ENCODE measurements at regions not wholly inside any gene's neighbourhood (a gene's known extent, or its start where the extent isn't known, plus 50 kb on each side); places are given as distances from the start of the nearest gene placed in this dataset.

DNA sequence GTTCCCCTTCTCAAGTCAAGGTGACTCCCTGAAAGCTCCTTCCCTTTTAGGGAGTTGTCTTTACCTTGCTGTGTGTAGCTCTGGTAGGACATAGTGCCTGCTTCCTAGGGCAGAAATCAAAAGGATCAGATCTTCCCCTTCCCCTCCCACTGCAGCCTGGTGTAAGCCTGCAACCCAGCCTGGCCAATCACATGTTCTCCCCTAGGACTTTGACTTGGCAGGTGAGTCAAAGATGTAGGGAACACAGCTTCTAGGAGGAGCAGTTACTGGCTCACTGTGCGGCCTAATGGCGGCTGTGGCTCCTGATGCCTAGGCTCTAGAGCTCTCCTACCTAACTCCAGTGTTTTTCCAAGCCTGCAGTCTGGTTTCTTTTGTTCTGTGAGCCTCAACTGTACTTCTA, 103.9 kb downstream of the AASDH start:
- Histone ChIP-seq H3K9ac (replicated peaks in 1 of 4; ENCODE audit: extremely low read depth in 1 of 4, low read depth in 3 of 4, low read length in 3 of 4) (no peak overlapping the region), H3K79me1 (ENCODE audit: low read depth, low read length) (no peaks in the 10 kb centered on the region), H2AFZ (ENCODE audit: low read length) (no peak overlapping the region), H2BK12ac (ENCODE audit: low read depth, low read length) (no peak overlapping the region), H4K20me1 (replicated peaks in 1 of 2; ENCODE audit: control insufficient read depth in 1 of 2, insufficient read depth in 2 of 2, low read length in 2 of 2) (no peaks in the 10 kb centered on the region), H2AK5ac (ENCODE audit: low read depth, low read length) (no peak overlapping the region), H3K18ac (ENCODE audit: extremely low read depth, low read length) (no peak overlapping the region), H3K23me2 (ENCODE audit: low read depth, low read length) (no peaks in the 10 kb centered on the region), H3K4me2 (ENCODE audit: insufficient read depth in 1 of 2, low read depth in 2 of 2, low read length in 2 of 2) (no peak overlapping the region), H3K23ac (ENCODE audit: insufficient read length) (no peak overlapping the region), H3K4ac (replicated peaks; ENCODE audit: insufficient read length, low read depth, low read length) (no peak overlapping the region), H2BK120ac (replicated peaks; ENCODE audit: low read depth, low read length) (no peak overlapping the region), H3K79me2 (ENCODE audit: control insufficient read depth in 1 of 2, insufficient read depth in 2 of 2, low read length in 2 of 2) (no peaks in the 10 kb centered on the region), H3K14ac (ENCODE audit: insufficient read length) (no peak overlapping the region), H2BK15ac (ENCODE audit: low read length) (no peak overlapping the region), H2BK5ac (ENCODE audit: low read depth, low read length) (no peak overlapping the region), H3K27me3 (replicated peaks in 1 of 4; ENCODE audit: control insufficient read depth in 3 of 4, extremely low read depth in 1 of 4, insufficient read depth in 3 of 4, low read length in 3 of 4) (no peaks in the 10 kb centered on the region), H4K91ac (replicated peaks; ENCODE audit: insufficient read length, low read length) (no peak overlapping the region), H2BK20ac (ENCODE audit: low read length) (no peak overlapping the region), H4K8ac (ENCODE audit: extremely low read depth, insufficient read depth, low read length) (no peak overlapping the region), H4K5ac (ENCODE audit: insufficient read length, low read depth, low read length) (no peak overlapping the region), H3K9me3 (ENCODE audit: insufficient read depth in 2 of 2, low read depth in 1 of 2, low read length in 1 of 2) (no peaks in the 10 kb centered on the region), H3K36me3 (ENCODE audit: control insufficient read depth in 2 of 4, insufficient read depth in 4 of 4, low read length in 3 of 4) (no peaks in the 10 kb centered on the region), H3K4me1 (replicated peaks in 1 of 4; ENCODE audit: control insufficient read depth in 3 of 4, insufficient read depth in 4 of 4, low read length in 3 of 4) (peaks cover 0 to 3% (median 1%) of the 10 kb centered on the region in 4 experiments; a peak in 2 of 7 replicates), H3K27ac (ENCODE audit: low read depth, low read length) (no peak overlapping the region), H3K56ac (replicated peaks; ENCODE audit: insufficient read length, low read depth, low read length) (no peak overlapping the region), H3K4me3 (ENCODE audit: extremely low read depth in 1 of 4, insufficient read depth in 2 of 4, low read depth in 3 of 4, low read length in 4 of 4) (no peak overlapping the region)
- TF ChIP-seq SIRT6 (IDR thresholded peaks at IDR 0.05; ENCODE audit: low read length) (no peak), ATF2 (IDR thresholded peaks at IDR 0.05; ENCODE audit: low read length) (no peak), ZNF274 (IDR thresholded peaks at IDR 0.05; ENCODE audit: borderline replicate concordance, extremely low read depth, low read length) (no peak)
- DNase-seq (ENCODE audit: low read depth in 1 of 2, low spot score in 2 of 2) (no peak), FAIRE-seq (no peak)
- ChIA-PET CTCF (ENCODE audit: partially characterized antibody) (interaction anchor here (0.5 to 1.3 kb wide), 5 partner anchors 9 to 380 kb away, joined by 3 to 4 read pairs (median 3); no protein-coding TSS in a partner anchor), POLR2A (ENCODE audit: partially characterized antibody) (no interaction called here)
- WGBS, 2 experiments (ENCODE audit: extremely low coverage in 1 of 2, insufficient coverage in 1 of 2, insufficient read length in 1 of 2, insufficient replicate concordance in 2 of 2, low coverage in 1 of 2, low lambda C conversion rate in 2 of 2, missing lambda C conversion rate in 1 of 2) = 93% methylated on average over 2 of the region's 2 CpGs; no CpG with 5 or more reads in 1 of the 2 experiments
